RWPE2 (cell line): ENCODE measurements at regions not wholly inside any gene's neighbourhood (a gene's known extent, or its start where the extent isn't known, plus 50 kb on each side); places are given as distances from the start of the nearest gene placed in this dataset.

ENCODE experiments used
- ATAC-seq: fragments of 200-7000 bp; cut with Tn5 transposase; 3 replicates; pipeline ENCODE4 v1.9.1; 2021; ENCODE audit warnings: low read depth
- DNase-seq: peaks from one replicate; pipeline ENCODE4 v3.0.0-alpha.2; 2020; ENCODE audit warnings: low spot score
- H3K27ac ChIP-seq: fragments of 450-650 bp; 2 replicates; pipeline ENCODE4 v1.5.1; 2017; ENCODE audit warnings: mild to moderate bottlenecking; ENCODE audit not compliant: poor library complexity, severe bottlenecking
- H3K27me3 ChIP-seq: fragments of 250-450 bp; sonication (Bioruptor Pico); 2 replicates; pipeline ENCODE4 v1.5.1; 2021; ENCODE audit warnings: mild to moderate bottlenecking, moderate library complexity; ENCODE audit not compliant: insufficient read depth, poor library complexity, severe bottlenecking
- H3K36me3 ChIP-seq: fragments of 250-450 bp; sonication (Bioruptor Pico); 2 replicates; pipeline ENCODE4 v1.5.1; 2020; ENCODE audit warnings: low read depth, mild to moderate bottlenecking, moderate library complexity
- H3K4me1 ChIP-seq: fragments of 250-450 bp; sonication (Bioruptor Pico); 2 replicates; pipeline ENCODE4 v1.5.1; 2021; ENCODE audit warnings: mild to moderate bottlenecking, moderate library complexity; ENCODE audit not compliant: insufficient read depth, poor library complexity, severe bottlenecking
- H3K4me3 ChIP-seq: fragments of 250-450 bp; sonication (Bioruptor Pico); 2 replicates; pipeline ENCODE4 v1.5.1; 2021; ENCODE audit warnings: mild to moderate bottlenecking, moderate library complexity; ENCODE audit not compliant: severe bottlenecking
- H3K9me3 ChIP-seq: fragments of 250-450 bp; sonication (Bioruptor Pico); 2 replicates; pipeline ENCODE4 v1.5.1; 2021; ENCODE audit warnings: mild to moderate bottlenecking, moderate library complexity; ENCODE audit not compliant: severe bottlenecking
- CTCF ChIP-seq: fragments of 450-650 bp; IDR thresholded peaks from one replicate; pipeline ENCODE4 v1.5.1; 2017; ENCODE audit warnings: mild to moderate bottlenecking, moderate library complexity; ENCODE audit not compliant: poor library complexity, severe bottlenecking

GRCh38 chr4:156411531-156411930 is 457.9 kb upstream of the CTSO start:
- TF ChIP-seq CTCF = no peak
- Histone ChIP-seq H3K4me1 (no peaks in the 10 kb centered on the region), H3K27ac (no peak overlapping the region), H3K4me3 (no peak overlapping the region), H3K9me3 (no peaks in the 10 kb centered on the region), H3K27me3 (no peaks in the 10 kb centered on the region), H3K36me3 (no peaks in the 10 kb centered on the region)
- DNase-seq (no peak), ATAC-seq (no peak)

- ATAC-seq (no peak), DNase-seq (no peak)
- Histone ChIP-seq H3K36me3 (no peaks in the 10 kb centered on the region), H3K4me3 (no peak overlapping the region), H3K27me3 (no peaks in the 10 kb centered on the region), H3K4me1 (no peaks in the 10 kb centered on the region), H3K27ac (no peak overlapping the region), H3K9me3 (no peaks in the 10 kb centered on the region)
- no peak for TF ChIP-seq CTCF
These were observed 455.1 kb upstream of the CTSO start for GRCh38 chr4:156408749-156409148.

- no peak for ATAC-seq
- TF ChIP-seq CTCF = no peak
- no peaks in the 10 kb centered on the region for H3K4me1 ChIP-seq
- no peak overlapping the region for H3K4me3 ChIP-seq
- H3K27ac ChIP-seq = no peak overlapping the region
- no peaks in the 10 kb centered on the region for H3K36me3 ChIP-seq
- no peak for DNase-seq
- no peaks in the 10 kb centered on the region for H3K9me3 ChIP-seq
- no peaks in the 10 kb centered on the region for H3K27me3 ChIP-seq
These were observed 447.7 kb upstream of the CTSO start for GRCh38 chr4:156401371-156401770.

- no peak for DNase-seq
- no peak for TF ChIP-seq CTCF
- H3K4me1 ChIP-seq = no peaks in the 10 kb centered on the region
These were observed 442.9 kb upstream of the CTSO start for GRCh38 chr4:156396534-156396933.

GRCh38 chr4:156391325-156391653 is 437.6 kb upstream of the CTSO start:
- H3K4me1 ChIP-seq = no peaks in the 10 kb centered on the region
- no peak for ATAC-seq
- H3K27ac ChIP-seq = no peak overlapping the region

More at GRCh38 chr4:156396534-156396933, 442.9 kb upstream of the CTSO start:
- H3K4me3 ChIP-seq = no peak overlapping the region
- no peaks in the 10 kb centered on the region for H3K27me3 ChIP-seq
- H3K36me3 ChIP-seq = no peaks in the 10 kb centered on the region
- no peak for ATAC-seq
- H3K27ac ChIP-seq = no peak overlapping the region
- H3K9me3 ChIP-seq = no peaks in the 10 kb centered on the region

More at GRCh38 chr4:156391325-156391653, 437.6 kb upstream of the CTSO start:
- no peak for DNase-seq
- Histone ChIP-seq H3K4me3 (no peak overlapping the region), H3K36me3 (no peaks in the 10 kb centered on the region), H3K27me3 (no peaks in the 10 kb centered on the region), H3K9me3 (no peaks in the 10 kb centered on the region)
- TF ChIP-seq CTCF = no peak
